ENCODE measurements at regions not wholly inside any gene's neighbourhood (a gene's known extent, or its start where the extent isn't known, plus 50 kb on each side); places are given as distances from the start of the nearest gene placed in this dataset.

DNA sequence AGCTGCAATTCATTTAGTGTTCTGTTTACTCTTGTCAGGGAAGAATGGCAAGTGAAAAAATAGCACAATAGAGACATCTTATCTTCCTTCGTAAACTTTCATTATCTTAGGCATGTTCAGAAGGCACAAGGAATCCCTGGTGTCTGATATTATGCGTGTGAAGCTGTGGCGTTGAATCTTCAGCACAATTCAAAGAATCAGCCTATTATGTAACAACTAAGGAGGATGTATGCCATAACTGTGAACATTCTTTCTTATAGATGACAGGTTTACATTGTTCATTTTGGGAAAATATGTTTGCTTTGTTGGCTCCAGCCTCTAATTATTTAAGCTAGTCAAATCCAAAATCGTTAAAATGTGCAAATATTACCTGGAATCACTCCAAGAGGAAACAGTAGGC, 446.1 kb downstream of the ANXA1 start:
- Mint-ChIP-seq H3K27me3 (no peaks in the 10 kb centered on the region), H3K9me3 (ENCODE audit: insufficient read depth) (no peaks in the 10 kb centered on the region), H3K27ac (no peak overlapping the region), H3K4me3 (no peak overlapping the region), H3K4me1 (no peaks in the 10 kb centered on the region)
- intact Hi-C loops (cut with micrococcal nuclease), result no loop called here
- H3K9me3 ChIP-seq (ENCODE audit: control extremely low read depth in 1 of 3, control insufficient read depth in 2 of 3, insufficient read depth in 1 of 3, low read length in 2 of 3), result no peaks in the 10 kb centered on the region
- ATAC-seq (ENCODE audit: low read depth) (no peak), DNase-seq (no peak)
- no peak overlapping the region for H3K27ac ChIP-seq (ENCODE audit: low read length in 2 of 2)
- no peaks in the 10 kb centered on the region for H3K27me3 ChIP-seq (replicated peaks in 1 of 4; ENCODE audit: control extremely low read depth in 1 of 4, control insufficient read depth in 3 of 4, insufficient read depth in 4 of 4, low read length in 3 of 4)
- no peak overlapping the region for H2AFZ ChIP-seq (ENCODE audit: insufficient read depth, low read depth, low read length, poor library complexity, severe bottlenecking)
- no peak overlapping the region for H3K4me3 ChIP-seq (ENCODE audit: control extremely low read depth in 1 of 5, extremely low read depth in 1 of 5, insufficient read depth in 1 of 5, low read depth in 2 of 5, low read length in 4 of 5)
- no peaks in the 10 kb centered on the region for H3K36me3 ChIP-seq (replicated peaks in 1 of 2; ENCODE audit: control extremely low read depth in 1 of 2, control insufficient read depth in 1 of 2, extremely low read depth in 1 of 2, insufficient read depth in 2 of 2, low read length in 1 of 2)
- no peaks in the 10 kb centered on the region for H4K20me1 ChIP-seq (ENCODE audit: control insufficient read depth, insufficient read depth, low read length, poor library complexity, severe bottlenecking)
- ChIA-PET POLR2A (no interaction called here), CTCF (no interaction called here)
- H3K4me2 ChIP-seq (replicated peaks; ENCODE audit: low read depth, low read length, poor library complexity, severe bottlenecking), result no peak overlapping the region
- H3K9ac ChIP-seq (ENCODE audit: low read length), result no peak overlapping the region
- TF ChIP-seq, protein P1, sequence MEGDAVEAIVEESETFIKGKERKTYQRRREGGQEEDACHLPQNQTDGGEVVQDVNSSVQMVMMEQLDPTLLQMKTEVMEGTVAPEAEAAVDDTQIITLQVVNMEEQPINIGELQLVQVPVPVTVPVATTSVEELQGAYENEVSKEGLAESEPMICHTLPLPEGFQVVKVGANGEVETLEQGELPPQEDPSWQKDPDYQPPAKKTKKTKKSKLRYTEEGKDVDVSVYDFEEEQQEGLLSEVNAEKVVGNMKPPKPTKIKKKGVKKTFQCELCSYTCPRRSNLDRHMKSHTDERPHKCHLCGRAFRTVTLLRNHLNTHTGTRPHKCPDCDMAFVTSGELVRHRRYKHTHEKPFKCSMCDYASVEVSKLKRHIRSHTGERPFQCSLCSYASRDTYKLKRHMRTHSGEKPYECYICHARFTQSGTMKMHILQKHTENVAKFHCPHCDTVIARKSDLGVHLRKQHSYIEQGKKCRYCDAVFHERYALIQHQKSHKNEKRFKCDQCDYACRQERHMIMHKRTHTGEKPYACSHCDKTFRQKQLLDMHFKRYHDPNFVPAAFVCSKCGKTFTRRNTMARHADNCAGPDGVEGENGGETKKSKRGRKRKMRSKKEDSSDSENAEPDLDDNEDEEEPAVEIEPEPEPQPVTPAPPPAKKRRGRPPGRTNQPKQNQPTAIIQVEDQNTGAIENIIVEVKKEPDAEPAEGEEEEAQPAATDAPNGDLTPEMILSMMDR (IDR thresholded peaks at IDR 0.05), result no peak
- no peak for TF ChIP-seq EZH2 (IDR thresholded peaks at IDR 0.05; ENCODE audit: borderline replicate concordance, insufficient read depth, low read depth, low read length, poor library complexity, severe bottlenecking)
- no peaks in the 10 kb centered on the region for H3K79me2 ChIP-seq (ENCODE audit: control insufficient read depth, insufficient read depth, low read length)
- H3K4me1 ChIP-seq (ENCODE audit: control insufficient read depth in 2 of 2, insufficient read depth in 2 of 2, low read length in 2 of 2), result no peaks in the 10 kb centered on the region
- WGBS (ENCODE audit: insufficient coverage), result 75% methylated on average over 1 of the region's 4 CpGs

DNA sequence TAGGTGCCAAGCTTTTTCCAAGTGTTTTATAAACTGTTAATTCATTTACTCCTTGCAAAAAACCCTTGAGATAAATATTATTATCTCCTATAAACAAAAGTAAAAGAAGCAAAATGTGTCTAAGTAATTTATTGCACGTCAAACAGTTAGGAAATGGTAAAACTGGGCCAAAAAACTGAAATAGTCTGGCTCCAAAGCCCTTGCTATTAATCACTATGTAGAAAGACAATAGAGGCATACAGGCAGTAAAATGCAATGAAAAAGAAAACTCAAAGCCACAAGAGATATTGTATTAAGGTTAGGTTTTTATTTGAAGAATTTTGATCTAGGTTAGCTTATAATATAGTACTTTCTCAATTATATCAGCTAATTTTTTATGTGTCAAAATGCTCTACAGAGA, 457.7 kb downstream of the ANXA1 start:
- Histone ChIP-seq H3K27ac (ENCODE audit: low read length in 2 of 2) (no peak overlapping the region), H3K4me3 (ENCODE audit: control extremely low read depth in 1 of 5, extremely low read depth in 1 of 5, insufficient read depth in 1 of 5, low read depth in 2 of 5, low read length in 4 of 5) (no peak overlapping the region), H3K36me3 (replicated peaks in 1 of 2; ENCODE audit: control extremely low read depth in 1 of 2, control insufficient read depth in 1 of 2, extremely low read depth in 1 of 2, insufficient read depth in 2 of 2, low read length in 1 of 2) (no peaks in the 10 kb centered on the region), H3K4me1 (ENCODE audit: control insufficient read depth in 2 of 2, insufficient read depth in 2 of 2, low read length in 2 of 2) (no peaks in the 10 kb centered on the region), H3K27me3 (replicated peaks in 1 of 4; ENCODE audit: control extremely low read depth in 1 of 4, control insufficient read depth in 3 of 4, insufficient read depth in 4 of 4, low read length in 3 of 4) (no peaks in the 10 kb centered on the region), H4K20me1 (ENCODE audit: control insufficient read depth, insufficient read depth, low read length, poor library complexity, severe bottlenecking) (no peaks in the 10 kb centered on the region), H3K79me2 (ENCODE audit: control insufficient read depth, insufficient read depth, low read length) (no peaks in the 10 kb centered on the region), H3K9ac (ENCODE audit: low read length) (no peak overlapping the region), H3K9me3 (ENCODE audit: control extremely low read depth in 1 of 3, control insufficient read depth in 2 of 3, insufficient read depth in 1 of 3, low read length in 2 of 3) (no peaks in the 10 kb centered on the region), H3K4me2 (replicated peaks; ENCODE audit: low read depth, low read length, poor library complexity, severe bottlenecking) (no peak overlapping the region), H2AFZ (ENCODE audit: insufficient read depth, low read depth, low read length, poor library complexity, severe bottlenecking) (no peak overlapping the region)
- Mint-ChIP-seq H3K4me3 (no peak overlapping the region), H3K27me3 (no peaks in the 10 kb centered on the region), H3K4me1 (no peaks in the 10 kb centered on the region), H3K9me3 (ENCODE audit: insufficient read depth) (no peaks in the 10 kb centered on the region), H3K27ac (no peak overlapping the region)
- ATAC-seq (ENCODE audit: low read depth), result no peak
- intact Hi-C loops (cut with micrococcal nuclease), result no loop called here
- WGBS (ENCODE audit: insufficient coverage), result no CpG with 5 or more reads among the region's 1 CpG
- ChIA-PET CTCF (no interaction called here), POLR2A (no interaction called here)
- TF ChIP-seq, protein P1 (IDR thresholded peaks at IDR 0.05), result no peak
- TF ChIP-seq EZH2 (IDR thresholded peaks at IDR 0.05; ENCODE audit: borderline replicate concordance, insufficient read depth, low read depth, low read length, poor library complexity, severe bottlenecking), result no peak
- no peak for DNase-seq
